HCT116 (cell line): ENCODE measurements at regions not wholly inside any gene's neighbourhood (a gene's known extent, or its start where the extent isn't known, plus 50 kb on each side); places are given as distances from the start of the nearest gene placed in this dataset.

ENCODE experiments used
- ATAC-seq: fragments of 200-7000 bp; cut with Tn5 transposase; 2 replicates; pipeline ENCODE4 v1.9.1; 2020; ENCODE audit warnings: mild to moderate bottlenecking, moderate library complexity
- BruUV-seq: library from RNA; stranded (reverse); fragments of 400-500 nt; replicated peaks from 2 replicates; lab custom pipeline; 2021; lab: Mats Ljungman, UMichigan
- CTCF ChIA-PET: fragments of 300-600 bp; sonication (Branson Sonifier 250); formaldehyde crosslinking; loops from one replicate; lab custom pipeline; 2021; ENCODE audit warnings: antibody characterized with exemption; lab: Charles Lee
- POLR2A ChIA-PET: fragments of 300-600, 350-600 bp; sonication (Branson Sonifier 250); formaldehyde crosslinking; loops from one replicate; lab custom pipeline; 2021; ENCODE audit warnings: antibody characterized with exemption; lab: Charles Lee
- RAD21 ChIA-PET, 2 experiments: fragments of 300-600 bp; sonication (Branson Sonifier 250); formaldehyde crosslinking; loops; one replicate each; lab custom pipeline; 2023; ENCODE audit warnings: low total read pairs in 2 of 2; ENCODE audit not compliant: uncharacterized antibody in 2 of 2, unreplicated experiment in 2 of 2, low non-redundant PET in 1 of 2; lab: Charles Lee
- DNase-seq: peaks from one replicate; pipeline ENCODE4 v3.0.0-alpha.2; 2010; ENCODE audit warnings: low read depth, low spot score
- H2AFZ ChIP-seq: fragments of 200-600 bp; shearing (Covaris generic), sonication (generic); 2 replicates; pipeline ENCODE4 v1.6.1; 2017; ENCODE audit warnings: low read depth, mixed run types, mixed read lengths, antibody characterized with exemption, low read length; ENCODE audit not compliant: poor library complexity, severe bottlenecking
- H3K27ac ChIP-seq: 2 replicates; pipeline ENCODE4 v1.5.1; 2012; ENCODE audit warnings: low read depth, low read length
- H3K27me3 ChIP-seq: fragments of 200-600 bp; sonication (generic); 2 replicates; pipeline ENCODE4 v1.6.1; 2016; ENCODE audit warnings: mixed run types, low read length, mixed read lengths; ENCODE audit not compliant: insufficient read depth
- H3K36me3 ChIP-seq, 2 experiments: fragments of 200-500 bp in 1 of 2; fragments of 200-600 bp in 1 of 2; sonication (Bioruptor generic) in 1 of 2; sonication (generic) in 1 of 2; 2 replicates each; pipeline versions ENCODE4 v1.5.1 to v1.6.1; 2014 to 2016; ENCODE audit warnings: low read length in 2 of 2, inconsistent platforms in 1 of 2, mixed read lengths in 1 of 2, mixed run types in 1 of 2; ENCODE audit not compliant: insufficient read depth in 2 of 2, control insufficient read depth in 1 of 2
- H3K4me1 ChIP-seq, 2 experiments: fragments of 200-600 bp in 1 of 2; sonication (generic) in 1 of 2; 2 replicates each; pipeline versions ENCODE4 v1.5.1 to v1.6.1; 2012 to 2017; ENCODE audit warnings: low read length in 2 of 2, inconsistent platforms in 1 of 2, mild to moderate bottlenecking in 1 of 2, mixed read lengths in 1 of 2, mixed run types in 1 of 2, moderate library complexity in 1 of 2; ENCODE audit not compliant: insufficient read depth in 2 of 2, control insufficient read depth in 1 of 2
- H3K4me2 ChIP-seq: fragments of 200-600 bp; sonication (generic); 2 replicates; pipeline ENCODE4 v1.6.1; 2017; ENCODE audit warnings: mixed run types, low read length, mixed read lengths
- H3K4me3 ChIP-seq, 2 experiments: fragments of 200-600 bp in 1 of 2; sonication (generic) in 1 of 2; replicated peaks in 1 of 2; 2 replicates each; pipeline ENCODE4 v1.5.1; 2011 to 2016; ENCODE audit warnings: low read length in 2 of 2, control low read depth in 1 of 2, low read depth in 1 of 2, mild to moderate bottlenecking in 1 of 2, mixed read lengths in 1 of 2, mixed run types in 1 of 2
- H3K79me2 ChIP-seq: fragments of 200-600 bp; sonication (generic); 2 replicates; pipeline ENCODE4 v1.6.1; 2017; ENCODE audit warnings: mild to moderate bottlenecking, mixed run types, low read length, moderate library complexity, mixed read lengths; ENCODE audit not compliant: insufficient read depth
- H3K9ac ChIP-seq: fragments of 200-600 bp; sonication (generic); 2 replicates; pipeline ENCODE4 v1.6.1; 2016; ENCODE audit warnings: low read length, mixed read lengths
- H3K9me2 ChIP-seq: fragments of 200-600 bp; sonication (generic), shearing (Covaris generic); 2 replicates; pipeline ENCODE4 v1.6.1; 2017; ENCODE audit warnings: mixed run types, mild to moderate bottlenecking, moderate library complexity; ENCODE audit not compliant: insufficient read depth
- H3K9me3 ChIP-seq, 2 experiments: fragments of 200-500 bp in 1 of 2; fragments of 200-600 bp in 1 of 2; sonication (Bioruptor generic) in 1 of 2; sonication (generic) in 1 of 2; 2 replicates each; pipeline ENCODE4 v1.6.1; 2014 to 2017; ENCODE audit warnings: low read length in 2 of 2, mixed read lengths in 2 of 2, inconsistent platforms in 1 of 2, low read depth in 1 of 2, mild to moderate bottlenecking in 1 of 2, mixed run types in 1 of 2, moderate library complexity in 1 of 2; ENCODE audit not compliant: control insufficient read depth in 1 of 2, insufficient read depth in 1 of 2
- H4K20me1 ChIP-seq: fragments of 200-600 bp; sonication (generic), shearing (Covaris generic); 2 replicates; pipeline ENCODE4 v1.6.1; 2017; ENCODE audit warnings: mixed run types, mild to moderate bottlenecking, moderate library complexity; ENCODE audit not compliant: insufficient read depth
- CTCF ChIP-seq, 3 experiments: fragments of 200-600 bp in 1 of 3; sonication (generic) in 1 of 3; IDR thresholded peaks in 2 of 3; conservative IDR thresholded peaks in 1 of 3; 2 replicates each; pipeline ENCODE4 v1.5.1; 2012 to 2017; ENCODE audit warnings: low read depth in 2 of 3, low read length in 2 of 3, antibody characterized with exemption in 1 of 3, borderline replicate concordance in 1 of 3, control low read depth in 1 of 3, mild to moderate bottlenecking in 1 of 3, mixed read lengths in 1 of 3, mixed run types in 1 of 3, moderate library complexity in 1 of 3; ENCODE audit not compliant: insufficient read depth in 1 of 3
- EGR1 ChIP-seq: IDR thresholded peaks from 2 replicates; pipeline ENCODE4 v1.6.1; 2012; ENCODE audit warnings: low read depth
- POLR2AphosphoS5 ChIP-seq: IDR thresholded peaks from 2 replicates; pipeline ENCODE4 v1.6.1; 2011; ENCODE audit warnings: mild to moderate bottlenecking, low read depth, low read length, moderate library complexity
- REST ChIP-seq: IDR thresholded peaks from 2 replicates; pipeline ENCODE4 v1.6.1; 2012; ENCODE audit warnings: low read depth
- YY1 ChIP-seq: IDR thresholded peaks from 2 replicates; pipeline ENCODE4 v1.6.1; 2011; ENCODE audit warnings: low read length, low read depth, moderate library complexity, mild to moderate bottlenecking; ENCODE audit not compliant: insufficient replicate concordance; ENCODE audit errors: extremely low read depth
- ZBTB33 ChIP-seq: IDR thresholded peaks from 2 replicates; pipeline ENCODE4 v1.6.1; 2011; ENCODE audit warnings: mild to moderate bottlenecking, low read length, moderate library complexity; ENCODE audit not compliant: insufficient replicate concordance; ENCODE audit errors: extremely low read depth
- ZNF274 ChIP-seq: fragments of 200-500 bp; sonication (Bioruptor generic); IDR thresholded peaks from 2 replicates; pipeline ENCODE4 v1.6.1; 2014; ENCODE audit warnings: mild to moderate bottlenecking, low read depth, low read length, inconsistent platforms
- intact Hi-C: fragments of 100-400 bp; cut with micrococcal nuclease; formaldehyde crosslinking; loops from 2 replicates; pipeline ENCODE4 v1.10.0; 2022

- no peak overlapping the region for H3K4me2 ChIP-seq
- H3K4me1 ChIP-seq, result no peaks in the 10 kb centered on the region
- H3K9me3 ChIP-seq, result no peaks in the 10 kb centered on the region
- H3K27ac ChIP-seq, result no peak overlapping the region
- ChIA-PET CTCF (no interaction called here), POLR2A (no interaction called here), RAD21 (no interaction called here)
- intact Hi-C loops, result no loop called here
- DNase-seq, result no peak
- no peak for ATAC-seq
- TF ChIP-seq ZBTB33, result no peak
- no peak for TF ChIP-seq ZNF274
- TF ChIP-seq CTCF (IDR thresholded peaks at IDR 0.05 in 2 of 3, conservative IDR thresholded peaks at IDR 0.05 in 1 of 3; ENCODE audit: borderline replicate concordance in 1 of 3, insufficient read depth in 1 of 3, low read depth in 2 of 3, low read length in 2 of 3), result no peak
- TF ChIP-seq REST, result no peak
- TF ChIP-seq EGR1, result no peak
- TF ChIP-seq POLR2AphosphoS5, result no peak
- no peak for TF ChIP-seq YY1
- H3K79me2 ChIP-seq, result no peaks in the 10 kb centered on the region
- H3K4me3 ChIP-seq, result no peak overlapping the region
- H2AFZ ChIP-seq, result no peak overlapping the region
- H3K27me3 ChIP-seq, result no peaks in the 10 kb centered on the region
- H4K20me1 ChIP-seq, result no peaks in the 10 kb centered on the region
- H3K9me2 ChIP-seq, result no peaks in the 10 kb centered on the region
- no peaks in the 10 kb centered on the region for H3K36me3 ChIP-seq
- H3K9ac ChIP-seq, result no peak overlapping the region
- BruUV-seq, result no TSS peak
These were observed 238.7 kb upstream of the SALL3 start for GRCh38 chr18:78740876-78741275.
